Activated naive CD4-positive, alpha-beta T cell treated with anti-CD3 and anti-CD28 coated beads, Interleukin-2, amount 50 U/mL, for 16 hours (primary cell): ENCODE measurements at regions not wholly inside any gene's neighbourhood (a gene's known extent, or its start where the extent isn't known, plus 50 kb on each side); places are given as distances from the start of the nearest gene placed in this dataset.
"Not testable (repeated sequence)": the region's sequence is repeated elsewhere in the genome, so short reads cannot be mapped to it uniquely, and the experiment has no call there.

ENCODE experiments used
- DNase-seq: peaks from one replicate; pipeline ENCODE4 v3.0.0-alpha.2; 2020

DNA sequence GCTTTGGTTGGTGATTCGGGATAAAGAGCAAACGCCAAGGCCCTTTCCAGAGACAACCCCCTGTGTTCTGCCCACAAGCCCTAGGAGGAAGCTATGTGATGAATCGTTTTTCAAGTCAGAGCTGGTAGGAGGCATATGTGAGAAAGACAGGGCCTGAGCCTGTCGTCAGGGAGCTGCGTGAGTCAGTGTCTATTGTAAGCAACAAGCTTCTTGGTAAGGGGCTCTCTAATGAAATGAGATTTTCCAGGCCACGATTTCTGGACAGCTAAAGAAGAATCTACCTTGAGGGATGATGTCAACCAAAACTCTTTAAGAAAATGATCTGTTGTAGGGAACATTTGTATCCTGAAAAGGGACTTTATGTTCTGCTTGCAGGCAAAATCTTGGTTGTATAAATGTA is 318.9 kb upstream of the IL12A start:
- DNase-seq, result no peak

- no peak for DNase-seq
Observed at GRCh38 chr3:159672728-159673688, 315.6 kb upstream of the IL12A start.

- no peak for DNase-seq
Observed at GRCh38 chr3:159674583-159674982, 314.1 kb upstream of the IL12A start.

DNA sequence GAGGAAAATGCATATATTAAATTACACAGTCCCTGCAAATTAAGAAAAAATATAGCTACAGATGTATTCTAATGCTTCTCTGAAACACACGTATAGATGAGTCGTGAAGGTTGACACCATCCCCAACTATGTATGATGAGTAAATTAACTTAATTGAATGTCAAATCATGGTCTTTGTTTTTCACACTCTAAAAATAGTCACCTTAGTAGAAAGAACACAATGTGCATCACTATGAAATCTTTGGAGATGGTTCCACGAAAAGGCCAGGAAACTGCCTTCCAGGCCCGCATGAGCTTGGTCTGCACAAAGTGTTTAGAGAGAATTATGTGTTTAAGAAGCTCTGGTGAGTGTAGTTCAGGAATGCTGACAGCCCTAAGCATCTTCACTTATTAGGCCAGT is 313.4 kb upstream of the IL12A start:
- DNase-seq, result no peak

GRCh38 chr3:159679900-159680299 is 308.7 kb upstream of the IL12A start:
- no peak for DNase-seq

- DNase-seq, result not testable (repeated sequence)
Observed at GRCh38 chr3:159681717-159682116, 306.9 kb upstream of the IL12A start.

GRCh38 chr3:159685801-159686200 is 302.8 kb upstream of the IL12A start:
- no peak for DNase-seq

GRCh38 chr3:159693226-159693625 is 295.4 kb upstream of the IL12A start:
- no peak for DNase-seq

GRCh38 chr3:159711560-159712333 is 276.9 kb upstream of the IL12A start:
- no peak for DNase-seq

- DNase-seq, result no peak
Observed at GRCh38 chr3:159721324-159721723, 267.3 kb upstream of the IL12A start.

- DNase-seq, result no peak
Observed at GRCh38 chr3:159723295-159723694, 265.3 kb upstream of the IL12A start.

DNA sequence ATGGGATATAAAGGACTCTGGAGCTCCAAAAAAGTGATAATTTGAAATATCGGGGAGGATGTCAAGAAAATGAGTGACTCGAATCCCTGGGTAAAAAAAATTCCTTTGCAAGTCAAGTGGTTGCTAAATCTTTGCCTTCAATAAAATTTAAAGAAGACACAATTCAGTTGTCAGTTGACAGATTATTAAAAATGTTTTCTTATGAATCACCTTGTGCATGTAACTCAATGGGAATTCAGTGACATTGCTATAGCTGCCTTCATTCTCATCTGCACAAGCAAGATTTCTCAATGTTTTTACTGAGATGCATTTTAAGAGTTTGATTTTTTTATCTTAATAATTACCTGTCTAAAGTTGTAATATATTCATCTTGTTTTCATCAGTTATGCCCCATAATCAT is 264.0 kb upstream of the IL12A start:
- no peak for DNase-seq

DNA sequence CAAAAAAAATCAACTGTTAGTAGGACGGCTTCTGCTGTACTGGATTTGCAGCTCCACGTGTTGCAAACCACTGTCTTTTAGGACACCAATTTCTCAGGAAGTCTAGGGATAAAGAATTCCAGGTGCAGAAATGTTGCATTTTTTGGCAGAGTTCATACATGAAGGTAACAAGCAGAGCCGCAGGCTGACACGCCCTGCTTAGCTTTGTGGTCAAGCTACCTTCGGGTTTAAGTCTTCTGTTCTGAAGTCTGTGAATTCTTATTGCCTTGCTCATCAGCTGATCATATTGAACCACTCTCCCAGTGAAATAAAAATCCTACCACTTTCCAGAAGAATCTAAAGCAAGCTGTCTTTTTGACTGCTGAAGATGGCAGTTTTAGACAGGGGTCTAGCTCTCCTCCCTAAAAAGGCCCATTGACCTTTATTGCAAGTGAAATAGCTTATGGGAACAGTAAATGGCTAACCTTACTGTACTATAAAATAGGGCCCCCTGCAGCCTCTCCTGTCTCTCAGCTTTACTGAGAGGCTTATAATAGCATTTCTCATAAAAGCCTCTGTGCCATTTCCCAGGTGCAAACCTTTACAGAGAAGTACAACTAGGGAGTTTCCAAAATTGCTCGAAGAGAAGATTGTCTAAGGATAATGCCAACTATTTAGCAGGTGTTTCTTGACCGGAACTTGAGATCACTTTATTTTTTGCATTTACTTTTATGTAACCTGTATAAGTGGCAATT is 262.2 kb upstream of the IL12A start:
- DNase-seq, result no peak

GRCh38 chr3:159727506-159727905 is 261.1 kb upstream of the IL12A start:
- no peak for DNase-seq

DNA sequence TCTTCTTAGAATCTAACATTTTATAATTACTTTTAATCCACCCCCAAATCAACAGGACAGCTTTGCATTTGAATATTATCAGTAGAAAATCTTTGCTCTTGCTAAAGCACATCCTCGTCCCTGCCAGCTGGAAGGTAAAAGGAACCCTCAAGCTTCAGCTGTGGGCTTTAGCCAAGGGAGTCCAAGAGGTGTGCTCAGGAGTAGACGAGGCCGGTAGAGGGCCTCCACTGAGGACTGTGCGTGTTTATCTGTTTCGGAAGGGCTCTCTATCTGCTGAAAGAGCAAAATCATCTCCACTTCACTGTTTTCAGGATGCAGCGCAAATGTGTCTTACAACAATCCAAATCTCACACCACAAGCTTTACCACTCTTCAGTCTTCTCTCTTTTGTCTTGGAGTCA is 257.4 kb upstream of the IL12A start:
- no peak for DNase-seq

GRCh38 chr3:159732172-159733111 is 256.2 kb upstream of the IL12A start:
- DNase-seq, result no peak

GRCh38 chr3:159733194-159733860 is 255.3 kb upstream of the IL12A start:
- no peak for DNase-seq

- no peak for DNase-seq
Observed at GRCh38 chr3:159734681-159735080, 254.0 kb upstream of the IL12A start.

DNA sequence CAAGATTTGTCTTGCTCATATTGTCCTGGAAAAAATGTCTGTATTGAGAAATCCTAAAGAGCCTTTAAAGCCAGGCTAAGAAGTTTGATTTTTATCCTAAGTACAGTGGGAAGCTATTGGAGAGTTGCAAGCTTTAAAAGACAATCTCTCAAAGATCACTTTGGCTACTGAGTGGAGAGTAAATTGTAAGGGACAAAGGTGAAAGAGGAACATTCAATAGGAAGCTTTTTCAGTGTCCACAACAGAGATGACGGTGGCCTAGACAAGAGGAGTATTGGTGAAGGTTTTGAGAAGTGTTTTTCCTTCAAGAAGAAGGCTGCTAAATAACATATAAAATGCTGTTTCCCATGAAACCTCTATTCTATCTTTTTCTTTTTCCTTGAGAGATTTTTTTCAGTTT is 249.5 kb upstream of the IL12A start:
- DNase-seq, result no peak

GRCh38 chr3:159739969-159740368 is 248.7 kb upstream of the IL12A start:
- no peak for DNase-seq

GRCh38 chr3:159741281-159741680 is 247.4 kb upstream of the IL12A start:
- no peak for DNase-seq

DNA sequence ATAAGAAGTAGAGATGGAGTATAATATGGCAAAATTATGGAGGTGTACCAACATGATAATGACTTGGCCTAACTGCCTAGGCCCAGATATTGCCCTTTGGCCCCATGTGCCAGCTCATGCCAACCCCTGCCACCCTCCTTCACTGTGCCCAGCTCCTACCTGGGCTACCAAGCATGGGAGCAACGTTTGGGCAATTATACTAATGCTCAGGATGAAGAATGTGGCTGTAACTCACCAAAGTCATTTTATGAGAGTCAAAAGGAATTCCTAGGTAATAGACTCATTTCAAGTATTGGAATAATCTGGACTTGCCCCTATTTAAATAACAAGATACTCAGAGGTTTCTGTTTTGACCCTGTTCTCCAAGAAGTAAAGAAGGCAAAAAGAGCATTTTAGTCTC is 240.2 kb upstream of the IL12A start:
- DNase-seq, result no peak
